ENCODE measurements at regions not wholly inside any gene's neighbourhood (a gene's known extent, or its start where the extent isn't known, plus 50 kb on each side); places are given as distances from the start of the nearest gene placed in this dataset.

GRCh38 chr10:94186722-94187121, 176.0 kb downstream of the NOC3L start:
- no peak for TF ChIP-seq CTCF (IDR thresholded peaks at IDR 0.05)
- TF ChIP-seq POLR2A (IDR thresholded peaks at IDR 0.05) = no peak

Data from heart left ventricle (tissue), 13 donors.